Tibial artery (tissue), 4 donors: ENCODE measurements at regions not wholly inside any gene's neighbourhood (a gene's known extent, or its start where the extent isn't known, plus 50 kb on each side); places are given as distances from the start of the nearest gene placed in this dataset.

ENCODE experiments used
- DNase-seq, 2 donors: peaks; one replicate each; pipeline ENCODE4 v3.0.0-alpha.2; 2019
- H3K27ac ChIP-seq, 2 donors: fragments of 200-600 bp; sonication (generic) in 1 of 2; 1 replicate in 1 of 2; 2 replicates in 1 of 2; pipeline ENCODE4 v1.5.1; 2018 to 2019; ENCODE audit warnings: mild to moderate bottlenecking in 1 of 2
- H3K27me3 ChIP-seq, 2 donors: fragments of 200-600 bp; sonication (generic) in 1 of 2; one replicate each; pipeline versions ENCODE4 v1.5.1 to v1.6.0; 2016 to 2019
- H3K36me3 ChIP-seq, 3 donors: fragments of 200-600 bp; sonication (generic) in 2 of 3; one replicate each; pipeline ENCODE4 v1.5.1; 2016 to 2019; ENCODE audit warnings: mild to moderate bottlenecking in 2 of 3
- H3K4me1 ChIP-seq, 4 donors: fragments of 200-600 bp; sonication (generic) in 2 of 4; 1 replicate in 3 of 4; 2 replicates in 1 of 4; pipeline ENCODE4 v1.5.1; 2016 to 2019
- H3K4me3 ChIP-seq, 2 donors: fragments of 200-600 bp; sonication (generic) in 1 of 2; 1 replicate in 1 of 2; 2 replicates in 1 of 2; pipeline ENCODE4 v1.5.1; 2018 to 2019; ENCODE audit warnings: mild to moderate bottlenecking in 2 of 2
- H3K9me3 ChIP-seq, 3 donors: fragments of 200-600 bp; sonication (generic) in 1 of 3; one replicate each; pipeline ENCODE4 v1.5.1; 2016 to 2019
- intact Hi-C: fragments of 100-400 bp; cut with DNase I; formaldehyde crosslinking; loops from one replicate; pipeline ENCODE4 v1.15.0; 2023; ENCODE audit warnings: low total_unique reads
- TF ChIP-seq, protein P1 (sequence below), 2 experiments: fragments of 200-600 bp in 1 of 2; fragments of 450-650 bp in 1 of 2; IDR thresholded peaks; one replicate each; pipeline ENCODE4 v1.5.1; 2017 to 2019; ENCODE audit warnings: antibody characterized with exemption in 2 of 2, mild to moderate bottlenecking in 1 of 2, moderate library complexity in 1 of 2

- H3K27ac ChIP-seq = no peak overlapping the region
- intact Hi-C loops = no loop called here
These were observed 464.5 kb upstream of the CHST9 start for GRCh38 chr18:27649621-27650020.

DNA sequence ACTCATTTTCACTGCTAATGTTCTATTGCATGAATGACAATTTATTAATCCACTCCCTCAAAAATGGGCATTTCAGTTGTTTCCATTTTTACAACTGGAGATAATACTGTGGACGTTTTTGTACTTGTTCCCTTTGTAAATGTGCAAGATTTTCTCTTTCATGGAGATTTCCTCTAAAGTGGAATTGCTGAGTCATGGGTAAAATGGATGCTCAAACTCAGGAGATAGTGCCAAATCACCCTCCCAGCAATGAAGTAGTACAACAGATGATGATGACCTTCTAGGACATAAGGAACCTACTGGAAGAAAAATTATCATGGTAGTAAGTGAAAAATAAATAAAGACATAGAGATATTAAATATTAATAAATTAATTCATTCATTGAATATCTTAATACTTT is 460.8 kb upstream of the CHST9 start:
- Histone ChIP-seq H3K4me3 (no peak overlapping the region), H3K36me3 (no peaks in the 10 kb centered on the region), H3K27ac (no peak overlapping the region), H3K9me3 (no peaks in the 10 kb centered on the region), H3K27me3 (no peaks in the 10 kb centered on the region), H3K4me1 (no peaks in the 10 kb centered on the region)
- DNase-seq = no peak
- intact Hi-C loops = no loop called here
- TF ChIP-seq, protein P1, sequence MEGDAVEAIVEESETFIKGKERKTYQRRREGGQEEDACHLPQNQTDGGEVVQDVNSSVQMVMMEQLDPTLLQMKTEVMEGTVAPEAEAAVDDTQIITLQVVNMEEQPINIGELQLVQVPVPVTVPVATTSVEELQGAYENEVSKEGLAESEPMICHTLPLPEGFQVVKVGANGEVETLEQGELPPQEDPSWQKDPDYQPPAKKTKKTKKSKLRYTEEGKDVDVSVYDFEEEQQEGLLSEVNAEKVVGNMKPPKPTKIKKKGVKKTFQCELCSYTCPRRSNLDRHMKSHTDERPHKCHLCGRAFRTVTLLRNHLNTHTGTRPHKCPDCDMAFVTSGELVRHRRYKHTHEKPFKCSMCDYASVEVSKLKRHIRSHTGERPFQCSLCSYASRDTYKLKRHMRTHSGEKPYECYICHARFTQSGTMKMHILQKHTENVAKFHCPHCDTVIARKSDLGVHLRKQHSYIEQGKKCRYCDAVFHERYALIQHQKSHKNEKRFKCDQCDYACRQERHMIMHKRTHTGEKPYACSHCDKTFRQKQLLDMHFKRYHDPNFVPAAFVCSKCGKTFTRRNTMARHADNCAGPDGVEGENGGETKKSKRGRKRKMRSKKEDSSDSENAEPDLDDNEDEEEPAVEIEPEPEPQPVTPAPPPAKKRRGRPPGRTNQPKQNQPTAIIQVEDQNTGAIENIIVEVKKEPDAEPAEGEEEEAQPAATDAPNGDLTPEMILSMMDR (IDR thresholded peaks at IDR 0.05) = no peak

More at GRCh38 chr18:27649621-27650020, 464.5 kb upstream of the CHST9 start:
- Histone ChIP-seq H3K4me3 (no peak overlapping the region), H3K4me1 (no peaks in the 10 kb centered on the region), H3K27me3 (no peaks in the 10 kb centered on the region), H3K36me3 (no peaks in the 10 kb centered on the region), H3K9me3 (no peaks in the 10 kb centered on the region)
- DNase-seq = no peak
- TF ChIP-seq, protein P1 (IDR thresholded peaks at IDR 0.05) = no peak

GRCh38 chr18:27636576-27637085 is 451.5 kb upstream of the CHST9 start:
- Histone ChIP-seq H3K4me1 (no peaks in the 10 kb centered on the region), H3K9me3 (no peaks in the 10 kb centered on the region), H3K27ac (no peak overlapping the region), H3K27me3 (no peaks in the 10 kb centered on the region), H3K4me3 (no peak overlapping the region), H3K36me3 (no peaks in the 10 kb centered on the region)
- TF ChIP-seq, protein P1 (IDR thresholded peaks at IDR 0.05) = no peak
- DNase-seq = no peak
- intact Hi-C loops = no loop called here

DNA sequence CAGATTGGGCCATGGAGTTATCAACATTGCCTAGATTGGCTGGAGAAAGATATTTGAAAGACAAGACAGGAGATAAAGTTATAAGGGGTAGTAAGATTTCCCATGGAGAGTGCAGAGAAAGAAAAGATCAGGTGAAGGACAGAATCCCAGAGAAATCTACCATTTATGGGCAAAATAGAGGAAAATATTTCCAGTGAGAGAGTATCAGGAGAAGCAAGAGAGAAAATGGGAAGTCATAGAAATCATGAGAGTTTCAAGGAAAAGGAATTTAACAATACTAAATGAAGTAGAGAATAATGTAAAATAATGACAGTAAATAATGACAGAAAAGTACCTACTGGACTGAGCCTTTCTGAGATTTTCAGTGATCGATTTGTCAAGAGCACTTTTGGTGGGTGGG is 447.6 kb upstream of the CHST9 start:
- Histone ChIP-seq H3K9me3 (no peaks in the 10 kb centered on the region), H3K27ac (no peak overlapping the region), H3K36me3 (no peaks in the 10 kb centered on the region), H3K4me1 (no peaks in the 10 kb centered on the region), H3K4me3 (no peak overlapping the region), H3K27me3 (no peaks in the 10 kb centered on the region)
- TF ChIP-seq, protein P1 (IDR thresholded peaks at IDR 0.05) = no peak
- no peak for DNase-seq
- intact Hi-C loops = no loop called here

DNA sequence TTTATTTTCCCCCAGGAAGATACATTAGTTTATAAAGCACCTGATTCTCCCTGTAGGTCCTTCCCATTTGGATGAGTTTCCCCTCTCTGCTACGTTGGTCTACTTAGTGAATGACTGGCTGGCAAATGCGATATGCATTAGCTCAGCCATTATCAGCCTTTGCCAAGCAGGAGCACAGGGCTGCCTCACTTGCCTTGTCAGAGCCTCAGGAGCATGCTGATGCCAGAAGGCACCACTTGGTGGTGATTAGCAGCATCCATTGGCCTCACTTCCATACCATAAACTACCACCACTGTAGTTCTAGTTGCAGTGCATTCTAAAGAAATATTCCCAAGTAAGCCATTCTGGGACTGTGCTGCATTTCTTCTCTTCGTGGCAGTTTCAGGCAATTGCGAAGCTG is 442.8 kb upstream of the CHST9 start:
- TF ChIP-seq, protein P1 (IDR thresholded peaks at IDR 0.05) = no peak
- no peak overlapping the region for H3K4me3 ChIP-seq

More for the DNA sequence above, 442.8 kb upstream of the CHST9 start:
- Histone ChIP-seq H3K4me1 (no peaks in the 10 kb centered on the region), H3K27me3 (no peaks in the 10 kb centered on the region), H3K36me3 (no peaks in the 10 kb centered on the region), H3K9me3 (no peaks in the 10 kb centered on the region), H3K27ac (no peak overlapping the region)
- DNase-seq = no peak
- intact Hi-C loops = no loop called here
